RWPE2 (cell line): ENCODE measurements at regions not wholly inside any gene's neighbourhood (a gene's known extent, or its start where the extent isn't known, plus 50 kb on each side); places are given as distances from the start of the nearest gene placed in this dataset.

Source experiments
- ATAC-seq: fragments of 200-7000 bp; cut with Tn5 transposase; 3 replicates; pipeline ENCODE4 v1.9.1; 2021; ENCODE audit warnings: low read depth
- DNase-seq: peaks from one replicate; pipeline ENCODE4 v3.0.0-alpha.2; 2020; ENCODE audit warnings: low spot score
- H3K27ac ChIP-seq: fragments of 450-650 bp; 2 replicates; pipeline ENCODE4 v1.5.1; 2017; ENCODE audit warnings: mild to moderate bottlenecking; ENCODE audit not compliant: poor library complexity, severe bottlenecking
- H3K27me3 ChIP-seq: fragments of 250-450 bp; sonication (Bioruptor Pico); 2 replicates; pipeline ENCODE4 v1.5.1; 2021; ENCODE audit warnings: mild to moderate bottlenecking, moderate library complexity; ENCODE audit not compliant: insufficient read depth, poor library complexity, severe bottlenecking
- H3K36me3 ChIP-seq: fragments of 250-450 bp; sonication (Bioruptor Pico); 2 replicates; pipeline ENCODE4 v1.5.1; 2020; ENCODE audit warnings: low read depth, mild to moderate bottlenecking, moderate library complexity
- H3K4me1 ChIP-seq: fragments of 250-450 bp; sonication (Bioruptor Pico); 2 replicates; pipeline ENCODE4 v1.5.1; 2021; ENCODE audit warnings: mild to moderate bottlenecking, moderate library complexity; ENCODE audit not compliant: insufficient read depth, poor library complexity, severe bottlenecking
- H3K4me3 ChIP-seq: fragments of 250-450 bp; sonication (Bioruptor Pico); 2 replicates; pipeline ENCODE4 v1.5.1; 2021; ENCODE audit warnings: mild to moderate bottlenecking, moderate library complexity; ENCODE audit not compliant: severe bottlenecking
- H3K9me3 ChIP-seq: fragments of 250-450 bp; sonication (Bioruptor Pico); 2 replicates; pipeline ENCODE4 v1.5.1; 2021; ENCODE audit warnings: mild to moderate bottlenecking, moderate library complexity; ENCODE audit not compliant: severe bottlenecking
- CTCF ChIP-seq: fragments of 450-650 bp; IDR thresholded peaks from one replicate; pipeline ENCODE4 v1.5.1; 2017; ENCODE audit warnings: mild to moderate bottlenecking, moderate library complexity; ENCODE audit not compliant: poor library complexity, severe bottlenecking

GRCh38 chr4:137116144-137116543 is 416.1 kb downstream of the PCDH18 start:
- H3K36me3 ChIP-seq: no peaks in the 10 kb centered on the region
- no peak for DNase-seq
- no peaks in the 10 kb centered on the region for H3K4me1 ChIP-seq
- no peak for ATAC-seq
- no peaks in the 10 kb centered on the region for H3K9me3 ChIP-seq
- no peaks in the 10 kb centered on the region for H3K27me3 ChIP-seq
- no peak for TF ChIP-seq CTCF
- no peak overlapping the region for H3K4me3 ChIP-seq
- no peak overlapping the region for H3K27ac ChIP-seq

- DNase-seq: no peak
- Histone ChIP-seq H3K36me3 (no peaks in the 10 kb centered on the region), H3K27ac (no peak overlapping the region), H3K4me1 (no peaks in the 10 kb centered on the region), H3K4me3 (no peak overlapping the region), H3K27me3 (no peaks in the 10 kb centered on the region), H3K9me3 (no peaks in the 10 kb centered on the region)
- ATAC-seq: no peak
- no peak for TF ChIP-seq CTCF
Observed at GRCh38 chr4:137106733-137107132, 425.6 kb downstream of the PCDH18 start.

- H3K4me1 ChIP-seq: no peaks in the 10 kb centered on the region
- DNase-seq (no peak), ATAC-seq (no peak)
- H3K36me3 ChIP-seq: no peaks in the 10 kb centered on the region
- H3K27me3 ChIP-seq: no peaks in the 10 kb centered on the region
- no peak overlapping the region for H3K4me3 ChIP-seq
- H3K27ac ChIP-seq: no peak overlapping the region
- H3K9me3 ChIP-seq: no peaks in the 10 kb centered on the region
- TF ChIP-seq CTCF: no peak
Observed at GRCh38 chr4:137106287-137106686, 426.0 kb downstream of the PCDH18 start.

- DNase-seq: no peak
- Histone ChIP-seq H3K9me3 (no peaks in the 10 kb centered on the region), H3K27ac (no peak overlapping the region), H3K4me1 (no peaks in the 10 kb centered on the region), H3K4me3 (no peak overlapping the region), H3K27me3 (no peaks in the 10 kb centered on the region), H3K36me3 (no peaks in the 10 kb centered on the region)
- TF ChIP-seq CTCF: no peak
- no peak for ATAC-seq
Observed at GRCh38 chr4:137090951-137091350, 441.3 kb downstream of the PCDH18 start.

- TF ChIP-seq CTCF: no peak
- no peaks in the 10 kb centered on the region for H3K9me3 ChIP-seq
- H3K4me3 ChIP-seq: no peak overlapping the region
- no peak for DNase-seq
- ATAC-seq: no peak
- no peaks in the 10 kb centered on the region for H3K27me3 ChIP-seq
- H3K27ac ChIP-seq: no peak overlapping the region
- H3K36me3 ChIP-seq: no peaks in the 10 kb centered on the region
- H3K4me1 ChIP-seq: no peaks in the 10 kb centered on the region
Observed at GRCh38 chr4:137083571-137084135, 448.6 kb downstream of the PCDH18 start.
